GM21576 (cell line): ENCODE measurements at regions not wholly inside any gene's neighbourhood (a gene's known extent, or its start where the extent isn't known, plus 50 kb on each side); places are given as distances from the start of the nearest gene placed in this dataset.
"Not testable (repeated sequence)": the region's sequence is repeated elsewhere in the genome, so short reads cannot be mapped to it uniquely, and the experiment has no call there.

ENCODE experiments used
- ATAC-seq: cut with Tn5 transposase; IDR thresholded peaks from one replicate; pipeline ENCODE4 v1.9.1; 2021; ENCODE audit warnings: mild to moderate bottlenecking, moderate library complexity; ENCODE audit not compliant: unreplicated experiment

DNA sequence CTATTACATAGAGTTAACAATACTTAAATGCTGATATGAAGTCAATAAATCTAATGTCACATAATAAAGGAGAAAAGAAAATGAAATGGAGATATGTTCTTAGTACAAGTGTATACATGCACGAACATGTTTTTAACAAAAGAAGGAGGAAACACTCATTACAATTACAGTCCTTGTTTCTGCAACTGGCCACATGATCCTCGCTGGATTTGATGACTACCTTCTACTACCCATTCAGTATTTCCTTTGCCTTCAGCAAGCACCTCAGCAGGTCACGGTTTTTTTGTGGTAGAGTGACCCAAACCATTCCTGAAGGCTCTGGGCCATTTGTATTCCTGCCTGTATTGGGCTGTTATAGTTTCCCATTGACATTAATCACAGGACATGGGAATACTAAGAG lies 172.8 kb upstream of the CXADR start:
- no peak for ATAC-seq

DNA sequence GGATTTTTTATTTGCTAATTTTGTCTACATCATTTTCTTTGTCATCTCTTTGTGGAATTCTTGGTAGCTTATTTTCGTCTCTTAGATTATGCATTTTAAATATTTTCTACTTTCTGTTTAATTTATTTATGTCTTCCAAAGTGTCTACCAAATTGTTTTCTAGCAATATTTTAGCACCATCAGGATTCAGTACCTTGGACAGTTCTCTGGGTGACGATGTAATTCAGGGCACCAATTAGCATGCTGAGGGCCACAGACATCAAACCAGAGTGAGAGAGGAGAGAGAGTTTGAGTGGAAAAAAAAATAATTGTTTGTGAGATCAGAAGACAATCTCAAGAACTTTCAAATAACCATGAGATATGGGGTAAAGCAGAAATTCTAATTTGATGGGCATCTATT lies 169.8 kb upstream of the CXADR start:
- no peak for ATAC-seq

DNA sequence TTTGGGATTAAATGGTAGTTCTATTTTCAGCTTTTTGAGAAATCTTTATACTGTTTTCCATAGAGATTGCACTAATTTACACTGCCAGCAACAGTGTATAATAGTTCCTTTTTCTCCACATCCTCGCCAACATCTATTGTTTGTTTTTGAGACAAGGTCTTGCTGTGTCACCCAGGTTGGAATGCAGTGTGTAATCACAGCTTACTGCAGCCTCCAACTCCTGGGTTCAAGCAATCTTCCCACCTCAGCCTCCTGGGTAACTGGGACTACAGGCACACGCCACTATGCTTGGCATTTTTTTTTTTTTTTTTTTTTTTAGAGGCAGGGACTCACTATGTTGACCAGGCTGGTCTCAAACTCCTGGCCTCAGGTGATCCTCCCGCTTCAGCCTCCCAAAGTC lies 164.5 kb upstream of the CXADR start:
- no peak for ATAC-seq

DNA sequence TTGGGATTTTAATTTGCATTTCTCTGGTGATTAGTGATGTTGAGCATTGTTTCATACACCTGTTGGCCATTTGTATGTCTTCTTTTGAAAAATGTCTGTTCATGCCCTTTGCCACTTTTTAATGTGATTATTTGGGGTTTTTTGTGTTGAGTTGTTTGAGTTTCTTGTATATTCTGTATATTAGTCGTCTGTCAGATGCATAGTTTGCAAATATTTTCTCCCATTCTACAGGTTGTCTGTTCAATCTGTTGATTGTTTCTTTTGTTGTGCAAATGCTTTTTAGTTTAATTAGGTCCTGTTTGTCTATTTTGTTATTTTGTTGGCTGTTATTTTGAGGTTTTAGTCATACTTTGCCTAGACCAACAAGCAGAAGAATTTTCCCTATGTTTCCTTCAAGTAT lies 164.0 kb upstream of the CXADR start:
- ATAC-seq = no peak

DNA sequence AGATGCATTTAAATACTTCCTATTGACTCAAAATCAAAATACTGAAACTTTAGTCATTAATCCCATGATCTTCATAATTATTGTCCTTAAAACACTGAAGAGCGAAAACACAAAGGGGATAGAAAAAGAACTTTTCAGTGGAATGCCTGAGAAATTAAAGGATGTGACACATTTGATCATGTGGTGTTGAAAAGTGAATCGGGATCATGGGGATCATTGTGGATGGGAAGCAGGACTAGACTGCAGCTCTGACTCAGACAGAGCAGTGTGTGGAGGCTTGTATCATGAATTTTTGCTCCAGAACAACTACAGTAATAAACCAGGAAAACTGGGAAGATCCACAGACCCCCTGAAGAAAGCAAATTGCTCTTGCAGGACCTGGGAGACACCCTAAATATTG lies 161.1 kb upstream of the CXADR start:
- ATAC-seq = no peak

DNA sequence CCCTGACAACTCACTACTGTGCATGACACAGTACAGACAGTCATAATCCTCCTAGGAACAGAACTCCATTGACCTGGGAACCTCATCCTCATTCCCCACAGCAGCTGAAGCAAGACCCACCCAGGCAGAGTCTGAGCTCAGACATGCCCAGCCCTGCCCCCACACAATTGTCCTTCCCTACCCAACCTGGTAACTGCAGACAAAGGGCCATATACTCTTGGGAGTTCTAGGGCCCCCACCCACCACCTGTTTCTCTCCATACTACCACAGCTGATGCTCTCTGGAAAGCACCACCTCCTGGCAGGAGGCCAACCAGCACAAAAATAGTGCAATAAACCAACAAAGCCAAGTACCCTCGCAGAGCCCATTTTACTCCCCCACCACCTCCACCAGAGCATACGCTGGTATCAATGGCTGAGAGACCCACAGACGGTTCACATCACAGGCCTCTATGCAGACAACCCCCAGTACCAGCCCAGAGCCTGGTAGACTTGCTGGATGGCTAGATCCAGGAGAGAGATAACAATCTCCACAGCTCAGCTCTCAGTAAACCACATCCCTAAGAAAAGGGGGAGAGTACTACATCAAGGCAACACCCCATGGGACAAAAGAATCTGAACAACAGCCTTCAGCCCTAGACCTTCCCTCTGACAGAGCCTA lies 159.7 kb upstream of the CXADR start:
- ATAC-seq = no peak

DNA sequence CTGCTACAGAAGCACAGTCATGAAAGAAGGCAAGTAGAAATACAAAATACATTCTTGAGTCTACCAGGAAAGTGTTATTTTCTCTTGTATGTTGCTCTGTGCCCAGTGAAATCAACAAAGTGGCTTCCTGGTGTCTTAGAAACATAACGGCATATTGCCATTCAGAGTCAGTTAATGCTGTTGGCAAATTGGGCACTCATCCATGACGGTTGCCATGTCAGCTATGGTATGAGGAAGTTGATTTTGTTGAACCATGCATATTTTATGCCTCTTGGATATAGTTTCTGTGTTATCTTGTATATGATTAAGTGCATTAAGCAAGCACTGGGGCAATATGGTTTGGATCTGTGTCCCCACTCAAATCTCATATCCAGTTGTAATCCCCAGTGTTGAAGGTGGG lies 153.1 kb upstream of the CXADR start:
- no peak for ATAC-seq

DNA sequence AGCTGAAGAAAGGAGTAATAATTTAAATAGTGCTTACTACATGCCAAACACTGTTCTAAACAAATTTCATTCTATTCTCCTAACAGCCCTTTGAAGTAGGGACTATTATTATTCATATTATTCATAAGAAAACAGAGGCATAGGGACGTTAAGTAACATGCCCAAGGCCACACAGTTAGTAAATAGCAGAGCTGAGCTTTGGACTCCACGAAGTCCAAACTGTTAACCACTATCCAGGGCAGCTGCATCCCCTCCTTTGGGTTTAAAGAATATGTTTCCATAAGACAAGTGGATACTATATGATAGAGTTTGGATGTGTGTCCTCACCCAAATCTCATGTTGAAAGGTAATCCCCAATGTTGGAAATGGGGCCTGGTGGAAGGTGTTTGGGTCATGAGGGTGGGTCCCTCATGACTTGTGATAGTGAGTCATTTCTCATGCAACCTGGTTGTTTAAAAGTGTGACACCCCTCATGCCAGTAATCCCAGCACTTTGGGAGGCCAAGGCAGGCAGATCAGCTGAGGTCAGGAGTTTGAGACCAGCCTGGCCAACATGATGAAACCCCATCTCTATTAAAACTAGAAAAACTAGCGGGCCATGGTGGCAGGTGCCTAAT lies 144.0 kb upstream of the CXADR start:
- no peak for ATAC-seq

DNA sequence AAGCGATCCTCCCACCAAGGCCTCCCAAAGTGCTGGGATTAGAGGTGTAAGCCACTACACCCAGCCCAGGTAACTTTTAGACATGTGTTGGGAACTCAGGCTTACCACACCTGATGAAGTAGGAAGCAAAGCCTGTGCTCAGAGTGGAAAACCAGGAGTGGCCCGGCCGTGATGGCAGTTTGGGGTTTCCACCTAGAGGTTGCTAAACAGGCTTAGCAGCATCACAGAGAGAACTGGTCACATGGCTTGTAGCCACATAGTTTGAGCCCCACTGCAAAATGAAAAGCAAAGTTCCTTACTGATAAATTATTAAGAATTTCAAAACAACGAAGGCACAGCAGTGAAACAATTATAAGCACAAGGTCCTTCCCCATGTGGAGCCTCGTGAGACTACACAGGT lies 142.6 kb upstream of the CXADR start:
- no peak for ATAC-seq

DNA sequence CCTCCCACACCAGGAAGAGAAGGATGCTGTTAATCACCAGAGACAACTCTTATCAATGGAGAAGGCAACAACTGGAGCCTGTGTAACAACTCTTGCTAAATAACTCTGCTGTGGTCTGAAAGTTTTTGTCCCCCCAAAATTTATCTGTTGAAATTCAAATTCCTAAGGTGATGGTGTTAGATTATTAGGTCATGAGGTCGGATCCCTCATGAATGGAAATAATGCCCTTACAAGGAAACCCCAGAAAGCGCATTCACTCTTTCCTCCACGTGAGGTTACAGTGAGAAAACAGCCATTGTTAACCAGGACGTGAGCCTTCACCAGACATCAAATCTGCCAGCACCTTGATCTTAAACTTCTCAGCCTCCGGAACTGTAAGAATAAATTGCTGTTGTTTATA lies 141.9 kb upstream of the CXADR start:
- no peak for ATAC-seq

DNA sequence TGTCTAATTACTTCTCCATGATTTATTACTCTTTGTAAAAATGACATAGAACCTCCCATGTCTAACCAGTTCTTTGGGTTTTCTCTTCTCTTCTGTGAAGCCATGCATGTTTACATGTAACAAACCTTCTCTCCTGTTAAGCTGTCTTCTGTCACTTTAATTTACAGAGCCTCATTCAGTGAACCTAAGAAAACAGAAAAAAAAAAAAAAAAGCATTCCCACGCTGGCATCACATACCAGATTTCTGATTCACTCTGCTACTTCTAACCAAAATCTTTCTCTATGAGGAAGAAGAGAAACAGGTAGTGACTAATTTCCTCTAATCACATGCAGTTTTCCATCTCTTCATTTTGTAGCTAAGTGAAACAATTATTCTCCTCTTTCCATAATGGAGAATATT lies 141.4 kb upstream of the CXADR start:
- ATAC-seq = no peak

DNA sequence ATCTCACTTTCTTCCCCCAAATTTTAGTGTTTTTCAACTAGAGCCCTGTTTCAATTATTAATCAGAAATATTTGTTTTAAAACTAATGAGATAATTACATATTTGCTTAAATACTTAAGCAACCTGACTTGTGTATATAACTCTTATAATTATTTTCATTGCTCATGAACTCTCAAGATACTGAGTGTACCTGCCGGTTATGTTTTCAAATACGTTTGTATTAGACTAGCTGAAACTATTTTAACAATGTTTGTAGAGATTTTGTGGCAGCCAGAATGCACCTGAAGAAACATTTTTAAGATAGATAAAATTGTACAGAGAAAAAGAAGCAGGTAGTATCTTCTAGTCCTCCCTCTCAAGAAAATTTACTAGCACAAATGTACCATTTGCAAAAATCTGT lies 140.6 kb upstream of the CXADR start:
- ATAC-seq = no peak

DNA sequence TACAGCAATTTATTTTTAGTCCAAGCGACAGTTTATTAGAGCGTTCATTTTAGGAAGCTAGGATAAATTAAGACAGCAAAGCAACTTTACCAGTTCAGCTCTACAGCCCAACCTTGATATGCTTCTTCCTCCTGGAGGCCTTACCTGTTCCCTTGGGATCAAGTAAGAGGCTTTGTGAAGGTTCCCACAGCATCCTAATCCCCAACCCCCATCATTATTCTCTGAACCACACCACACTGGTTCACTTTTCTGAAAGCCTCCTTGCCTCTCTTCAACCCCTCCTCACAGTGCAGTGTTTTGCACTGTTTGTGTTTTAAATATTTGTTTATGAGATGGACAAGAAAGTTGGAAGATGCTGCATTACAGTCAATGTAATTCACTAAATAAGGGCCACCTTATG lies 126.3 kb upstream of the CXADR start:
- no peak for ATAC-seq

DNA sequence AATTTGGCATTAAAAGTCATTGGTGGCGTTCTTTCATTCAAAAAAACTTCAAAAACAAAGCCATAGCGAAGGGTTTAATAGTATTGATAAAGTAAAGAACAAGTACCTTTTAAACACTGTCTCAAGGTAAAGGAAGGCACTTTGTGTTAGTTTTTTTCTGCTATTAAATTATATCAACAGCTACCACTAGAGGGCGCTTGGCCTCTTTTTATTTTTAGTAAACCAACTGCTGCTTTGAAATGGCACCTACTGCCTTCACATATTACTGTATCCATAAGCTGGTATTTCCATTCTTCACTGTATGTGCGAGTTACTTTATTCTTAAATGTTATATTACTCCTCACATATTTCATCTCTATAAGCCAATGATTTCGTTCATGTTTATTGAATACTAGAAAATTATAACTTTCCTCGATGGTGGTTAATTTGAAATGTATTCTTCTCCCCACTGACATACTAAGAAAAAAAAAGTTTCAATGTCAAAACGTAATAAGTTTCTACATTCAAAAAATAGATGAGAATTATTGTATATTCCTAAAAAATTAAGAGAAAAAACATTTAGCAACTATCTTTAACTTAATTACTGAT lies 125.7 kb upstream of the CXADR start:
- peak; percentile 77 for ATAC-seq

DNA sequence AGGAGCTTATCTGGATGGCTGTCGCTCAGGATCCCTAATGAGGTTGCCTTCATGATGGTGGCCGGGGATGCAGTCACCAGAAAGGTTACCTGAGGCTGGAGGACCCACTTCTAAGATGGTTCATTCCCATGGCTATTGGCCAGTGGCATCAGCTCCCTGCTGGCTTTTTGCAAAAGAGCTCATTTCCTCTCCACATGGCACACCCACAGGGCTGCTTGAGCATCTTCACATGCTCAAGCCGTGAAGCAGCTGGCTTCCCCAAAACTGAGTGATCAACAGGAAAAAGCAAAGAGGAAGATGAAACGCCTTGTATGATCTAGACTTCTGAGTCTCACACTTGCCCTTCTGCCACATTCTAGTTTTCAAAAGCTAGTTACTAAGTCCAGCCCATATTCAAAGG lies 124.6 kb upstream of the CXADR start:
- no peak for ATAC-seq

DNA sequence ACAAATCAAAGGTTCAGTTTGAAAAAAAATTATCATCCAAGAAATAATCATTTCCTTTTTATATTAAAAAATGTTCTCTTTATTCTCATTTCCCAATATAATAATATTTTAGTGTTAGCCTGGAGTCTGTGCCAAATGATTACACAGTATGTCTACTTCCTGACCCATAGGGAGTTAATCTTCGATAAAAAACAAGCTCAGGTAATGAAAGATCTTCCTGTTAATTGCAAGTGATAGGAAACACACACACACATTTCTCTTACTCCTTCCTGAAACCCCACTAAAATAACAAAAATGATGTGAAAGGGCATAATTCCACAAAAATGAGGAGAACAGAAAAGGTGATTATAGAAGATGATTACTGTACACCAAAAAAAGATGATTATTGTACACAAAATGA lies 123.5 kb upstream of the CXADR start:
- no peak for ATAC-seq

DNA sequence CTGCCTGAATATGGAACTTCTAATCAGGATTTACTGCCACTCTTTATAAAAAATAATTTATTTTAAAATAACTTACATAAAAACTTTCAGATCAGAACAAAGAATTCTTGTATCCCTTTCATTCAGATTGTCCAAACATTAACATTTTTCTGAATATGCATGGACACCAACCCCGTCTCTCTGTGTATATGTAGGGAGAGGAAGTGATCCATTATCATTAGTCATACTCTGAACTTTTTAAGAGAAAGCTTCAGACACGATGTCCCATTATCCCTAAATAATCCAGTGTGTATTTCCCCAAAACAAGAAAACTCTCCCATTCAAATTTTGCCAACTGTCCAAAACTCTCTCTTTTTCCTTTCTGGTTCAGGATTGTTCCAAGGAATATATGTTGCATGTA lies 122.3 kb upstream of the CXADR start:
- ATAC-seq = no peak

DNA sequence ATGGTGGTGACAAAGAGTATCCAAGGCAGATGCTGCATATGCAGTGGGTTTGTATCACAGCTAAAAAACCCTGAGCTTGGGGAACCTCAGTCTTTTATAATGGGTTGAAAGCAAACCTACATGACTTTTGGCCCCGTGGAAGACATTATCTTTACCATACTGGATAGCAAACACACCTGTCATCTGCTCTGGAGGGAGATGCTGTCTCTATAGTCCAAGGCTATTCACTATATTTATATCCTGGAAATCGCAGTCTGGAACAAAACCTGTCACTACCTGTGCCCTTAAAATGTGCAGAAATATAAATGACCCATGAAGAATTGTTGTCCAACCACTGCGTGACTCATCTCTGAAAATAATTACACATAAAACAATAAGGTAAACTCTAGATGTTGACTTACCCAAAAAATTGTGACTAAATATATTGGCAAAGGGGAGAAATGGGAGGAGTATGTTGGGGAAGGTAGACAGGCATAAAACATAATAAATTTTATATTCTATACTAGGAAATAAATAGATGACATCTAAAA lies 121.0 kb upstream of the CXADR start:
- no peak for ATAC-seq

DNA sequence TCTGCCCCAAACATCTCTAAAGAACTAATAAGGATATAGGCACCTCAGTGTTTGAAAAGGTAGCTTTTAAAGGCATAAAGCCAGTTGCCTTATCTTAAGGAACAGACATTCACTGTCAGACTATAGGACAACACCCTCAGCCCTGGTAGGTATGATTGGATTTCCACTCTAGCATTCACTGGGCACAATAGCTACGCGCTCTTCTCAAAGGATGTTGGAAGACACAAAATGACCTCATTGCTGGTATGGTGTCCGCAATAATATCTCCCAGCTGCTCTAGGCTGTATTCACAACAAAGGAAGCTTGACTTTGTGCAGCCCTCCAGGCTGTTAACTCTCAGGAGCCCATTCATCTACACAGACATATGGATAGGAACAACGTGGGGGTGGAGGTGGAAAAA lies 119.4 kb upstream of the CXADR start:
- no peak for ATAC-seq

DNA sequence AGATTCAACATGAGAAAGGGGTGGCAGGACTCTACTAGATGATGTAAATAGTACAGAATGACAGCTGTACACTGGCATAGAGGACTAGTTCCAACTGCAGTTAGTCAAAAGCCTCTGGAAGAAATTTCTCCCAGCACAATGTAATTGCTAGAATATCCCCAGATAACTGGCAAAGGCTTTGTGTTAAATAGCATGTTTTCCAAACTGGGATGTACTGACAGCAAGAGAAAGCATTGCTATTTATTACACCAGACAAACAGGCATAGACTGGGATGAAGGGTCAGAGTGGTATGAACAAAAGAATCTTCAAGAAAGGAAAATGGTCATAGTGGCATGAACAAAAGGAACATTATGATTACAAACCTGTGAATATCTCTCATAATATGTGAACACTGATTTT lies 115.9 kb upstream of the CXADR start:
- no peak for ATAC-seq

DNA sequence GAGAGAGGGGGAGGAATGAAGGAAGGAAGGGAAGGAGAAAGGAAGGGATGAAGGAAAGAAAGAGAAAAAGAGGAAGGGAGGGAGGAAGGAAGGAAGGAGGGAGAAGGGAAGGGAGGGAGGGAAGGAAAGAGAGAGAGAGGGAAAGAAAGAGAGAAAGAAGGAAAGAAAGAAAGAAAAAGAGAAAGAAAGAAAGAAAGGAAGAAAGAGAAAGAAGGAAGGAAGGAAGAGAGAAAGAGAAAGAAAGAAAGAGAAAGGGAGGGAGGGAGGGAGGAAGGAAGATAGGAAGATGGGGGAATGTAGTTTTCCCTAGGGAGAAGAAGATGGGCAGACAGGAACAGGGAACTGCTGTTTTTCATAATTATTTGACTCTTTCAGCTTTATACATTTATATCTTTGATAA lies 115.1 kb upstream of the CXADR start:
- ATAC-seq = no peak

DNA sequence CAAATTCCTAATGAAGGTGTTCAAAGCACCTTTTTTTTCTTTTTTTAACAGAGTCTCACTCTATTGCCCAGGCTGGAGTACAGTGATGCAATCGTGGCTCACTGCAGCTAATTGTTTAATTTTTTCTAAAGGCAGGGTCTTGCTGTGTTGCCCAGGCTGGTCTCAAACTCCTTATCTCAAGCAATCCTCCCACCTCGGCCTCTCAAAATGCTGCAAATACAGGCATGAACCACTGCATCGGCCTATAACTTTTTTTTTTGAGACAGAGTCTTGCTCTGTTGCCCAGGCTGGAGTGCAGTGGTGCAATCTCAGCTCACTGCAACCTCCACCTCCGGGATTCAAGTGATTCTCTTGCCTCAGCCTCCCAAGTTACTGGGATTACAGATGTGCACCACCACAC lies 113.9 kb upstream of the CXADR start:
- not testable (repeated sequence) for ATAC-seq

DNA sequence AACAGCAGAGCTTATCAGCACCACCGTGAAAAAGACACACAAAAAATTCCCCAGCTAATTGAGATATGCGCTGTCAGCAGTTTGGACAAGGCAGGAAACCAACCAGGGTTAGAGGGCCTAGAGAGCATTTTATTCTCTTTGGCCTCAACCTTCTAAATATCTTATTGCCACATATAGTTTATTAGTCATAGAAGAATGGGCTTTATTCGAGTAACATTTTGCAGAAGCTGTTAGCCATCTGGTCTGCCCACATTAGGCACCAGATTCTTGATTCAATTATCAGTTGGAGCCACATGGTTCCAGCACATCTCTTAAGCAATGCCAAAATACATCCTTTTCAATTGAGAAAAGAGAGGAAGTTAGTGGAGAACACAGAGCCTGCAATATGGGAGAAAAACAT lies 109.9 kb upstream of the CXADR start:
- no peak for ATAC-seq
